Activated T-cell treated with anti-CD3 and anti-CD28 coated beads for 48 hours (primary cell): ENCODE measurements at regions not wholly inside any gene's neighbourhood (a gene's known extent, or its start where the extent isn't known, plus 50 kb on each side); places are given as distances from the start of the nearest gene placed in this dataset.

ENCODE experiments used
- DNase-seq: peaks from one replicate; pipeline ENCODE4 v3.0.0-alpha.2; 2020; ENCODE audit warnings: low read depth

DNA sequence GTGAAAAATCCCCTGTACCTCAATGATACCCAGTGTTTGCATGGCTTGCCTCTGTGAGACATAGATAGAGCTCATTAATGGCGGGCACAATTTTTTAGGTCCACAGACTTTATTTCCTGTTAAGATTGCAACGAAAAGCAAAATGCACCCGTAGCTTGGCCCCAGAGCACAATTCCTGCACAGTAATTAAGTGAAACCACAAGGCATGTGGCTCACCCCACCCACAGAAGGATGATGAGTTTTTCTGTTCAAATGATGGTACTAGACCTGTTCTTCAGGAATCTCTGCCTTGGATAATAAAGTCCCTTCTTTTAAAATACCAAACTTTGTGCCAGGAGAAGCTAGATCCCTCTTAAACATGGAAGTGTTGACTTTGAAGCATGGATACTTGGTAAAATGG, 738.1 kb downstream of the QKI start:
- no peak for DNase-seq

DNA sequence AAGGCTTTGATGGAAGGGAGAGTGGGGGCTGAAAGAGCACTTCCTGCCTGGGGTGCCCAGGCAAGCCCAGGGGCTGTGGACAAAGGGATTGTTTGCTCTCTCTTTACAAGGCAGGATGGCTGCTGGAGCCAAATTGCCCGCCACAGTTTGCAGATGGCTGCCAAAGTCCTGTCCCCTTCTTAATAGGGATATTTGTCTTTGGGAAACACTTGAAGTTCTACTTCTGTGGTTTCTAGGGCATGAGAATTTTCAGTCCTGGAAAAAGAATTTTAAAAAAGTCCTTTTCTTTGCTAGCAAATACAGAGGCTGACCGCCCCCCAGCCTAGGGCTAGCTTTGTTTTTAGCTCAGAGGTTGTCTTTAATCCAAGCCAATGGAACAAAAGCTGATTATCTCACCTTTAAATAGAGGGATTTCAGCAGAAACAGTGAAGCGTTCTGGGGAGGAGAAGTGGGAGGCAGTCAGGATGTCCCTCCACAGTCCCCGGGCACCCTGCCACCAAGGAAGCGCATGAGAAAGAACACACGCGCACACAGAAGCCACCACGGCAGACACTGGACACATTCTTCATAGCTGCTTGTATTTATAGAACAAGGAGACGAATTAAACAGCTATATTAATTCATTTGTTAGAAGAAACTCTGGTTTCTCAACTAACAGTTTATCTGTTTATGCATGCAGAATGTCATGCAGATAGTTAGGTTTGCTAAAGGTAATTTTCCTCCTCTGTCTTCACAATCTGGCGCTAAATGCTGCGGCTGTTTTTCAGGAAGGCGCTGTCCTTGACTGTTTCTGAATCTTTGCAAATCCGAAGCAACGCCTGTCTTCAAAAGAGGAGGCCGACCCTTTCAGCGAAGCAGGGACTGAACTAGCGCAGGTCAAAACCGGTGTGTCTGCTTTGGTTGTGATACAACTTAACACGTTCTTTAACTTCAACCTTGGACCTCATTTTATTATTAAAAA, 736.9 kb downstream of the QKI start:
- no peak for DNase-seq

DNA sequence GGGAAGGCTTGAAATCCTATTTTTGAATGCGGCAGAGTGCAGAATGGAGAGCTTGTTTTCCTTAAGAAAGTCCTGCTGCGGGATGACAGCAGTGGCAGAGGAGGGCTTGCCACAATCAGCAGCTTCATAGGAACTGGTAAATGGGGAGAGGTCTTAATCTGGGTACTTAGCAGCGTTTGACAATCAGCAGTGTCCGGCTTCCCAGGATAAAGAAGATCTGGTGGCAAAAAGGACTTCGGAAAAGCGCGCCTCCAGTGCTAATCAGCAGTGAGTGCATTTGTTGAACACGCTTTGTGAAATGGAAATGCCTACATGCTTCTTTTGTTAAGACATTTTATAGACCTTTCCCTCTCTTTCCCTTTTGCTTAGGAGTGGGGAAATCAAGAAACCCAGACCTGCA, 735.7 kb downstream of the QKI start:
- DNase-seq: no peak

DNA sequence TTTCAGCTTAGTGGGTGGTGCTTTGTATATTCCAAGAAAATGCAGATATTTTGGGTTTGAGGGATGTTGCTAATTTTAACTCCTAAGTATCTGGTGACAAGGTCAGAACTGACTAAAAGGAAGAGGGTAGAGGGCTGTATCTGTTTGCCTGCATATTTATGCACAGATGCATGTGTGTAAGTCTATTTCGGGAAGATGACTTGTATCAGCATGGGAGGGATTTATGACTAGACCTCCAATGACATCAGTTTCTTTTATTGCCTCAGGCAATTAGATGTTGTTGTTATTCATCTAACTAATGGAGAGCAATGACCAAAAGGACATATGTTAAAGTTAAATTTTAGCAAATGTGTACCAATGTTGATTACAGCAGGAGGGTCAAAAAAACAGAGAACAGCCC, 734.3 kb downstream of the QKI start:
- DNase-seq: no peak

DNA sequence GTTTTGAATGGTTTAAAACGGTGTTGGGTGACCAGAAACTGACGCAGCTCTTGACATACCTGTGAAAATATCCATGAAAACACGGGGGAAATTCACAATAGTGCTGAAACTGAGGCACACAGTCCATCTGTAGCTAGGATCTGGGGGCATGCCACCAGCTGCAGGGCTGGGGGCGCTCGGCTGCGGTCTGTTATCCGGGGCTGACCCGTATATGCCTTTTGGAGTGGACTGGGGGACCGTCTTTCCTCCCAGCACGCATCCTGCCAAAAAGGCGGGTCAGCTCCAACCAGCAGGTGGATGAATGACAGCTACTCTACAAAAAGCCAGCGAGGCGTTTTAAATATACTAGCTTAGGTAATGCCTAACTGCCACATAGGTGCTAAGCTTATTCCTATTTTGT, 729.8 kb downstream of the QKI start:
- DNase-seq: no peak

DNA sequence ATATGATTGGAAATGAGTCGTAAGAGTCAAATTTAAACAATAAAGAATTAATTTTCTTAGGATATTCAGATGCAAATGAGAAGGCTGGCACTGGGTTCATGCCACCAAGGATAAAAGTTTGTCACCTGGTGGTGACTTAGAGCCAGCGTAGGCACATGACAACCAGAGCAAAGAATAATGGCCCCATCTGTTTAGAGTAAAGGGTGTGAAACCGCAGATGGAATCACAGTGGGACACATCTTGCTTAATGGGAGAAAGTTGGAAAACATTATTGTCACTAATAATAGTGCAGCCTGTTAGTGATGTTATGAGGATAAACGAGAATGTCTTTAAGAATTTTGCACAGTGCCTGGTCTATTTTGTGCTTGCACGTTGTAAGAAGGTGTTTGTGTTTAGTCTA, 727.8 kb downstream of the QKI start:
- DNase-seq: no peak

DNA sequence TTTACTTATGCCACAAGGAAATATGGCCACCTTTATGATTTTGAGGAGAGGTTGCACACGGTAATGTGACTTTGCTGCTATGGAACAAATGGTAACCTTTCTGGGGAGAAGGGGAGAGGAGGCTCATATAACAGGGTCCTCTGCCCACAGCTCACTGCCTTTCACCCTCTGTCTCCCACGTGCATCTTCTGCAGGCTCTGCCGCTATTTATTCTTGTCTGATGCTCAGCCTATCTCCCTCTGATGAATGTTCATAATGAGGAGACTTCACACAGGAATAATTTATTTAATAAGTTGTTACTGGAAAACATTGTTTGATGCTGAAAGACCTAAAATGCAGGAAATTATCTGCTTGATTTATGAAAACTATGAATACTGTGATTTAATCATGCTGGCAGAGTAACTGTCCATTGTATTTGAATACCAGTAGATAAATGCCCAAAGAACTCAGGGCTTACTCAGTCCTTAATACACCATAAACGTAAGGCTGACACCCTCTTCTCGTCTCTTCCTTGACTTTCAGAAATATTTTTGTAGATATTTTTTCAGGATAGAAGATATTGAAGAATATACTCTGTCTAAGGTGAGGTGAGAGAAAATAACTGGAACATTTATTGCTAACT, 721.1 kb downstream of the QKI start:
- DNase-seq: no peak

DNA sequence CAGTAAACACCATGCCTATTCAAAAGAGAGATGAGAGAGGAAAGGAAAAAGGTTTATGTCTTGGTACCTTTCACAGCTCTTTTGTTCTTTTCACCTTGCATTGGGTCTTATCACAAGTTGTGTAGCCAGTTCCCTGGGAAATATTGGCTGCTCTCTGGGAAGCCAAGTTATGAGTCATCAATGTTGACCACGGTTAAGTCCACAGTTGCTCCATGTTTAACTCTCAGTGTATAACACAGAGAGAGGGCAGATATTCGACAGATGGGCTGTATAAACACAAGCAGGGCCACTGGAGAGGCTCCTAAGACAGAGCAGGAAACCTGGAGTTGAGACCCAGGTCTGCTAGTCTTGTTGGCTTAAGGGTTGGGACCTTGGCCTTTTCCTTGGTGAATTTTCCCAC, 718.6 kb downstream of the QKI start:
- DNase-seq: no peak

DNA sequence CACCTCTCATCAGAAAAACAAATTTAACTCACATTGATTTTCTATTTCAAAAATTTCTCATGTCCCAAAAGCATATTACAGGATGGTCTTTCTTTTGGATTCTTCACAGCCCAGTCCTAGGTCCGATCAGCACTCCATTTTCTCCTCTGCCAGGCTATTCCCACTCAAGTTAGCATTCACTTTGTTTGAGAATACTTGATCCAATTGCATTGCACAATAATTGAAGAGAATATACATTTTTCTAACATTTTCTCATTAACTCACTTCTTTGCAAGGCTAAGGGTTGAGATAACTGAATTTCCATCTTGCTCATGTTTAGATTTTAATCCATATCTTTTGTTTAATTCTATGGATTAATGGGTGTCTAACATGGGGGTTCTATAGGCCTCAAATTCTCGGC, 716.1 kb downstream of the QKI start:
- no peak for DNase-seq

DNA sequence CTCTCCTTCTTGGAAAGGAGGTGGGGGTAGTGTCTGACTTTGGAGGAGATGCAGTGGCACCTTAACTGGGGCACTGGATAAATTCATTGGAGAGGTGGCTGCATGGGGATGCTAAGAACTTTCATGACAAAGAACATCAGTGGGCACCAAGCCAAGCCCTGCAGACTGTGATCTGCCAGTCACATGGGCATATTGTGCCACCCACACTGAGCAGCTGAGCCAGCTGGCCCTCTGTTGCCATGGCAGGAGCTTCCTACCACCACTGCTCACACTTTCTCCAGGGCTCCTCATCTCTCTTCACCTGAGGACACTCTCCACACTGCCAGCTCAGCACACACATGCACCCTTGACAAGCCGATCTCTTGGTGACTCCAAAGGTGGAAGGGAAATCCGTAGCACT, 715.6 kb downstream of the QKI start:
- no peak for DNase-seq

DNA sequence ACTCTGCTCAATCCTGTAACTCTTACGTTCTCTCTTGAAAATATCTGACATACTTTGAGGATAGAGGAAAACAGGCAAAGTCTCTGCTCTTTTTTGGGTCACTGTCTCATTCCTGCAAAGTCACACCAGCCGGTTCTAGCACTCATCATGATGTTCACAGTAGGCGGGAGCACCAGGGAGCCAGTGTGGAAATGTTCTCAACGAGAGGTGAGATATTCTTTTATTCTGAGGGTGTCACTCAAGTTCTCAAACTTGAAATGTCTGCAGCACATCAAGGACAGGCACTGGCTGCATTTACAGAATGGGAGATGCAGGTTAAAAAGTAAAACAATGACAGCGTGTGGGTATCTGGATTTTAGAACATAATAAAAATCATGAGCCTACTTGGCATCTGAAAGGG, 714.7 kb downstream of the QKI start:
- no peak for DNase-seq

DNA sequence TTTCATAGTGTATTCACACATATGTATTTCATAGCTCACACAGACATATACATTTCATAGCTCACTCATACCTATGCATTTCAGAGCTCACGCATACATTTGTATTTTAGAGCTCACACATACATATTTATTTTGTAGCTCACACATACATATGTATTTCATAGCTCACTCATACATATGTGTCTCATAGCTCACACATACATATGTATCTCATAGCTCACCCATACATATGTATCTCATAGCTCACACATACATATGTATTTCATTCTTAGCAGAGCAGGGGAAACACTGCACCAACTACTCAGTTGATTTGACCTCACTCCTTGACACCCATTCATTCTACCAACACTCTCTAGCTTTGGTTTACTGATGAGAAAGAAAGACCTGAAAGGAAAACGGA, 713.6 kb downstream of the QKI start:
- DNase-seq: no peak

DNA sequence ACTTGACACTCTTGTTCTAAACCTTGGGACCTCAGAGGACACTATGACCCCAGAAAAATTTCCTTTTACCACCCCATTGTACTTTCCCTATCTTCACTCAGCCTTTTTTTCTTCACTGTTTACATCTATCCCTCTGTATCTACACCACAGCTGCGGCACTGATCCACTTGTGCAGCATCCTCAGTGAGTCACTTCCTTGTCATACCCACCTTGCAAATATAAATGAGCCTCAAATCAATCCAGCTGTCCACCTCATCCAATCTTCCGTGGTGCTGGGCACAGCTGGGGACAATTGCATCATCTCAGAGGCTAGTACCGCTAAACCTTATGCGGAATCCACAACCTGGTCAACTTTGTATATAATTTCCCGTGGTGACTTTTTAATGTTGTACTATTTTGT, 710.5 kb downstream of the QKI start:
- DNase-seq: no peak

DNA sequence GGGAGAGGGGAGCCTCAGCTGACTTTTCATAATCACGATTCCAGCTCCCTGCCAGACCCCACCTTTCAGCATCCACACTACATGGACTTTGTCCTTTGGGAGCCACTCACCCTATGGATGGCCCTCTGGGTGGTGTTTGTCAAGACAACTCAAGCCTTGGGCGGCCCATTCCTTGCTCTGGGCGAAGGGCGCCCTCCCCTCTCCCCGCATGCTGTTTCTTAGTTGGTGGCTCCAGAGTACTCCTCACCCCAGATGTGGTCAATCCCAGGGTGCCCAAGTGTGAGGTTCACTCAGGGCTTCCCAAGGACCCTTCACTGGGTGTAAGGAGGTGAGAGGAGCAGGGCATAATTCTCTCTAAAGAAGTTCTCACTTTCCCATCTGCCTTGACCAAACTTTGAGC, 710.0 kb downstream of the QKI start:
- DNase-seq: no peak

DNA sequence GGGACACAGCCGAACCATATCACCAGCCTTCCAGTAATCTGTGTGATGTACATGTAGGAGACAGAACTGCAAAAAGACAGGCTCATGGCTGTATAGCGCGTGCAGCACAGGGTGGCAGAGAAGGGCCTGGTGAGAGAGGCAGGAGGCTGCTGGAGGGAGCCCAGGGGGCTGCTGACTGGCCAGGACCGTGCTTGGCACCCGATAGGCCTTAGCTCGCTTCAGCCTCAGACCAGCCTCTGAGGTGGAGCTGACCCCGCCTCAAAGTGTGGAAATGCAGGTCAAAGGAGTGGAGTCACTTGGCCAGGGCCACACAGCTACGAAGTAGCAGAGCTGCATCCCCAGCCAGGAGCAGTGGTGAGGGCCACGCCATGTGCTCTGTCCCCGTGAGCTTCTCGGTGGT, 707.6 kb downstream of the QKI start:
- no peak for DNase-seq

DNA sequence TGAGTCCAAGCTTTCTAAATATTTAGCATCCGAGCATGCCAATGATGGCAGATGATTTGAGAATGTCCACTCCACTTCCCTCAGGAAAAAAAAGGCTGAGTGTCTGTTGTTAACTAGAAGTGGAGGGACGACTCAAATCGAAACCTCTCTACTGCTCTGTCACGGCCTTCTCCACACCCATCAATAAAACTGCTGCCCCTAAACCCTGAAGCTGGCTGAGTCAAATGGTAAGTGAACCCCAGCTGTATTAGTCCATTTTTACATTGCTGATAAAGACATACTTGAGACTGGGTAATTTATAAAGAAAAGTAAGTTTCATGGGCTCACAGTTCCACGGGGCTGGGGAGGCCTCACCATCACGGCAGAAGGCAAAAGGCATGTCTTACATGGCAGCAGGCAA, 707.0 kb downstream of the QKI start:
- DNase-seq: no peak

DNA sequence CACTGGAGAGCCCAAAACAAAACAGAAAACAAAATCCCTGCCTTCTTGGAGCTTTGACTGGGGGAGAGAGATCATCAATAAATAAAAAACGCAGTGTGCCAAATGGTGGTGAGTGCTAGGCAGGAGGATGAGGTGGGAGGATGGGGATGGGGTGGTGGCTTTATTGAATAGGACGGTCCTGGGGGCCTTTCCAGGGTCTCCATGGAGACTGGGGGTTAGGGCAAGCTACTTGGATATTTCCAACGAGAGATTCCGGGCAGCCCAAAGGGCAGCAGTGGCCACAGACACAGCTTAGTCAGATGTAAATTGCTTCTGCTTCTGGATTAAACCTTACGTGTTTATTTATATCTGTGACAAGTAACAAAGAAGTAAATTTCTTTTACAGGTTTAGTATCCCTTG, 700.1 kb downstream of the QKI start:
- DNase-seq: no peak

DNA sequence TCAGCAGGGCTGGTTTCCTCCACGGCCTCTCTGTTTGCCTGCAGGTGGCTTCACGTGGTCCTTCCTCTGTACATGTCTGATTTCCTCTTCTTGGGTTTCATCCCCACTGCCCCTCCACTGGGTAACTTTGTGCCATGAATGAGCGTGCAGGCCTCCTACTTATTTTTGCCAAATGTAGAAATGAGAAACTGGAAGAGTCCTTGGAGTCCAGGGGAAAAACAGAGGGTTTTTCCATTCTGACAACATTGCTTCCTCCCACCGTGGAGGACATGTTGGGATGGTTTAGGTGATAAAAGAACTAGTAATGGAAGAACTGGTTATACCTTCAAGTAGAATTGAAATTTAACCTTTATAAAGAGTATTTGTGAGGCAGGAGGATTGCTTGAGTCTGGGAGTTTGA, 699.5 kb downstream of the QKI start:
- no peak for DNase-seq

DNA sequence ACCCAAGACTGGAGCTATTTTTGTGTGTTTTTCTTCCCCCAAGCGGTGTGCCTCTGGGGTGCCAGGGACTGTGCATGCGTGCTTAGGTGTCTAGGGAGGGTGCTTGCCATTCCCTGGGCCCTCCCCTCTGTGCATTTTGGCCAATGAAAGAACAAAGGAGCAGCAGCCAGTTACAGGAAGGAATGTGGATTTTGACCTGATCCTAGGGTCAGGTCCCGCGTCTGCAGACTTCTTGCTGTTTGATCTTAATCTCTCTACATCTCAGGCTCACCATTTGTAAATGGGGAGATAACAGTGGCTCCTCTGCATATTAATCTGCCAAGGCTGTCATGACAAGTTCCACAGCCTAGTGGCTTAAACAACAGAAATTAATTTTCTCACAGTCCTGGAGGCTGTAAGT, 699.1 kb downstream of the QKI start:
- DNase-seq: no peak

DNA sequence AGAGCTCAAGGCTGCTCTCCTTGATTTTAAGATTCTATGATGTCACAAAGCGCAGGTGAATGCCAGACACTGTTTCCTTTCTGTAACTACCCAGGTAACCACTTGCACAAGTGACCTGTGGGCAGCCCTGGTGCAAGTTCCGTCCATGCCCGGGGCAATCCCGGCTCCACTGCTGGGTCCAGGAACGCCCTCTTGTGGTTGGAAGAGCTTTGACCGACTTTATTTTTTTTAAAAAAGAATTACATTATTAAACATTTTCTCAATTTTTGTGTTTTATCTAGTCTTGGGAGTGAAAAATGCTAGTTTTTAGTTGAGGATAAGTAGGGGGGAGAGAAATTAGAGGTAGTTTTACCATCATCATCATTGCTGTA, 695.2 kb downstream of the QKI start:
- DNase-seq: no peak

DNA sequence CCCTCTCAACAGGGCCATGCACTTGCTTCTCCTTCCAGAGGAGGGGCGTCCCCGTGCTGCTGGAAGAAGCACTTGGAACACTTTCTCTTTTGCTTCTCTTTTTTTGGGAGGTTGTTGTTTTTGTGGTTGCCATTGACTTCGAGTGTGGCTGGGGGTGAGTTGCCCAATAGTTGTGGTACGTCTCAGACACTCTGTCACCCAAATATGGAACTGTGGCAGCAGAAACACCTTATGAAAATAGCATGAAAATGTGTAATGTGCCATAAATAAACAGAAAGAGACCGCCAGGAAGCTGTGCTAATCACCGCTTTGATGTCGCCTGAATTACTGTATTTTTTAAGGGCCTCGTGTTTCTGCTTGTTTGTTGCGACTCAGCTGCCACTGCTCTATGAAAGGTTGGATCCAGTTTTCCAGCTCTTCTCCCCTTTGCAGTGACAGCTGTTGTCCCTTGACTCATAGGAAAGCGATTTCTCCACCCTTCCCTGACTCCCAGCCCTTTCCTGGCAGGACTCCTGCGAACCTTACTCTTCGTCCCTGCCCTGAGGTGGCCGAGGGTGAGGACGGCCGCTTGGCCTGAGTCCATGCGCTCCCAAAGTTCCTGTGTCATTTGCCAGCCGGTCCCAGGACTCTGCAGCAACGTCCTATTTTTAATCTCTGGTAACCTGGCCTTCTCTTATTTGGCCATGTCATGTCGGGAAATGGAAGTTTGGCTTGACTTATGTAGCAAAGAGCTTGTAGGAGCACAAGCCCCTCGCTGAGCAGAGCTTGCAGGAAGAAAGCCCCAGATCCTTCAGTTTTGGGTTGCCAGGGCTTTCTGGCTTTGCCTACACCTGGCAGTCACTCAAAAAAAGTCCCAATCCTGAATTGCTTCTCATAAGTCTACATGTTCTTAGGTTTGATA, 694.6 kb downstream of the QKI start:
- no peak for DNase-seq

DNA sequence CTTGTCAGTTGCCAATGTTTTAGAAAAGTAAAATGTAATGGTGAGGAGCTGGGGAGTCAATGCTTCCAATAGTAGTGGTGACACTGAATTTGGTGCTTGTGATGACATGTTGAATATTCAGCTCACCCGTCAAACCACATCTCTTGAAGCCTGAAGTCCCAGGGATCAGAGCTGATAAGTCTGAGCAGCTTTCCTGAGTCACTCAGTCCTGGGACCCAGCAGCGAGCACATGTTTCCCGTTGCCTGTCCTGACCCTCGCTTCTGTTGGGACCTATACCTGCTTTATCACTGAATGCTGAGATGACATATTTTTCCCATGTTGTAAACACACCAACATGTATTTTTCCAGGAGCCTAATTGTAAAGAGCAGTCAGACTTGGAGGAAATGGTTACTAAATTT, 693.6 kb downstream of the QKI start:
- DNase-seq: no peak
